GM19324 (cell line): ENCODE measurements at regions not wholly inside any gene's neighbourhood (a gene's known extent, or its start where the extent isn't known, plus 50 kb on each side); places are given as distances from the start of the nearest gene placed in this dataset.

Experiments used
- ATAC-seq: cut with Tn5 transposase; IDR thresholded peaks from one replicate; pipeline ENCODE4 v1.9.1; 2021; ENCODE audit warnings: mild to moderate bottlenecking, moderate library complexity; ENCODE audit not compliant: unreplicated experiment, low FRiP score

- ATAC-seq = no peak
Measured at GRCh38 chr18:25875551-25876240, 214.7 kb downstream of the SS18 start.

GRCh38 chr18:25873833-25874232, 216.6 kb downstream of the SS18 start:
- no peak for ATAC-seq

GRCh38 chr18:25866331-25866730, 224.1 kb downstream of the SS18 start:
- ATAC-seq = no peak

GRCh38 chr18:25862881-25863600, 227.4 kb downstream of the SS18 start:
- no peak for ATAC-seq

- ATAC-seq = no peak
Measured at GRCh38 chr18:25853691-25854433, 236.6 kb downstream of the SS18 start.

- no peak for ATAC-seq
Measured at GRCh38 chr18:25843791-25844190, 246.6 kb downstream of the SS18 start.

GRCh38 chr18:25842665-25843064, 247.7 kb downstream of the SS18 start:
- no peak for ATAC-seq

GRCh38 chr18:25834061-25834460, 256.4 kb downstream of the SS18 start:
- no peak for ATAC-seq

GRCh38 chr18:25832001-25832604, 258.3 kb downstream of the SS18 start:
- ATAC-seq = no peak

GRCh38 chr18:25831301-25831701, 259.1 kb downstream of the SS18 start:
- ATAC-seq = no peak

- no peak for ATAC-seq
Measured at GRCh38 chr18:25830787-25831186, 259.6 kb downstream of the SS18 start.

GRCh38 chr18:25827961-25828561, 262.4 kb downstream of the SS18 start:
- ATAC-seq = no peak

- no peak for ATAC-seq
Measured at GRCh38 chr18:25827228-25827627, 263.2 kb downstream of the SS18 start.

GRCh38 chr18:25826823-25827222, 263.6 kb downstream of the SS18 start:
- no peak for ATAC-seq

- no peak for ATAC-seq
Measured at GRCh38 chr18:25825979-25826776, 264.2 kb downstream of the SS18 start.

GRCh38 chr18:25825056-25825455, 265.4 kb downstream of the SS18 start:
- ATAC-seq = no peak

- ATAC-seq = no peak
Measured at GRCh38 chr18:25819746-25820363, 270.6 kb downstream of the SS18 start.

GRCh38 chr18:25818505-25818904, 271.9 kb downstream of the SS18 start:
- ATAC-seq = no peak

GRCh38 chr18:25817546-25818237, 272.7 kb downstream of the SS18 start:
- ATAC-seq = no peak
